Mucosa of descending colon (tissue), 3 donors: ENCODE measurements at regions not wholly inside any gene's neighbourhood (a gene's known extent, or its start where the extent isn't known, plus 50 kb on each side); places are given as distances from the start of the nearest gene placed in this dataset.
A peak's percentile ranks its signal among the peaks of the same experiment; 100 is the strongest.

Experiments
- ATAC-seq: fragments of 200-7000 bp; cut with Tn5 transposase; one replicate; pipeline ENCODE4 v1.9.1; 2020; ENCODE audit warnings: mild to moderate bottlenecking, moderate library complexity
- DNase-seq, 3 donors: peaks; one replicate each; pipeline ENCODE4 v3.0.0-alpha.2; 2020
- H3K36me3 ChIP-seq: fragments of 200-600 bp; one replicate; pipeline ENCODE4 v1.8.0; 2021; ENCODE audit warnings: low read depth, mild to moderate bottlenecking
- H3K4me1 ChIP-seq: fragments of 200-600 bp; one replicate; pipeline ENCODE4 v1.8.0; 2021; ENCODE audit warnings: low read depth, mild to moderate bottlenecking
- H3K4me3 ChIP-seq: fragments of 200-600 bp; one replicate; pipeline ENCODE4 v1.8.0; 2021; ENCODE audit warnings: mild to moderate bottlenecking
- H3K9me3 ChIP-seq: fragments of 200-600 bp; one replicate; pipeline ENCODE4 v1.8.0; 2021; ENCODE audit warnings: mild to moderate bottlenecking
- CTCF ChIP-seq: fragments of 200-600 bp; IDR thresholded peaks from one replicate; pipeline ENCODE4 v1.8.0; 2022; ENCODE audit warnings: antibody characterized with exemption, mild to moderate bottlenecking
- intact Hi-C, 2 donors: fragments of 100-400 bp; cut with DNase I in 1 of 2; cut with micrococcal nuclease in 1 of 2; formaldehyde crosslinking; loops; one replicate each; pipeline versions ENCODE4 v1.11.0 to v1.11.1; 2022; cut with DNase I, micrococcal nuclease
- donor health status: DM: no; HTN: no; CAD: no; lungs with moderate emphysema.
- donor health status: DM: no; HTN: no; CAD: no.
- donor health status: DM: no; HTN: yes; CAD: no.

GRCh38 chr7:119969054-119969453, 303.9 kb upstream of the KCND2 start:
- DNase-seq = no peak
- Histone ChIP-seq H3K4me3 (no peak overlapping the region), H3K9me3 (no peaks in the 10 kb centered on the region), H3K36me3 (no peaks in the 10 kb centered on the region), H3K4me1 (no peaks in the 10 kb centered on the region)
- ATAC-seq = no peak
- TF ChIP-seq CTCF = no peak
- intact Hi-C loops = no loop called here

GRCh38 chr7:119969763-119970162, 303.2 kb upstream of the KCND2 start:
- no peak overlapping the region for H3K4me3 ChIP-seq
- no peak for TF ChIP-seq CTCF
- ATAC-seq = no peak

GRCh38 chr7:119974972-119975371, 298.0 kb upstream of the KCND2 start:
- no peak for TF ChIP-seq CTCF
- Histone ChIP-seq H3K4me3 (no peak overlapping the region), H3K36me3 (no peaks in the 10 kb centered on the region), H3K9me3 (no peaks in the 10 kb centered on the region), H3K4me1 (no peaks in the 10 kb centered on the region)
- ATAC-seq = no peak
- no peak for DNase-seq
- intact Hi-C loops = no loop called here

More at GRCh38 chr7:119969763-119970162, 303.2 kb upstream of the KCND2 start:
- DNase-seq = no peak
- Histone ChIP-seq H3K4me1 (no peaks in the 10 kb centered on the region), H3K9me3 (no peaks in the 10 kb centered on the region), H3K36me3 (no peaks in the 10 kb centered on the region)
- intact Hi-C loops = no loop called here

DNA sequence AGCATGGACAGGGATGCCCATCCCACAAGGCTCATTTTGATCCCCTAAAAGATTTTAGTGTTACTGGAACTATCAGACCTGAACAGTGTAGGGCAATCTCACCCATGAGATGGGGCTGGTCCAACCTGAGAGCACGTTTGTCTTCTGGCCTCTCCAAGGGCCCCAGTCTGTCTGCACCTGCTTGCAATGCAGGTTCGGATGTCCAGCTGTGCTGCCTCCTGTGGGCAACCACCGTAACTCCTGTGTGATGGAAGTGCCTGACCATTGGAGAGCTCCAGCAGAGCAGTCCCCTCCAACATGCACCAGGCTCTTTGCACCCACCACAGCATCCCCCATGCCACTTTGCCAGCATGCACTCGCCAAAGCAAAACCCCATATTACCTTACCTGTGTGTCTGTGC, 290.1 kb upstream of the KCND2 start:
- intact Hi-C loops = no loop called here
- no peak for TF ChIP-seq CTCF

DNA sequence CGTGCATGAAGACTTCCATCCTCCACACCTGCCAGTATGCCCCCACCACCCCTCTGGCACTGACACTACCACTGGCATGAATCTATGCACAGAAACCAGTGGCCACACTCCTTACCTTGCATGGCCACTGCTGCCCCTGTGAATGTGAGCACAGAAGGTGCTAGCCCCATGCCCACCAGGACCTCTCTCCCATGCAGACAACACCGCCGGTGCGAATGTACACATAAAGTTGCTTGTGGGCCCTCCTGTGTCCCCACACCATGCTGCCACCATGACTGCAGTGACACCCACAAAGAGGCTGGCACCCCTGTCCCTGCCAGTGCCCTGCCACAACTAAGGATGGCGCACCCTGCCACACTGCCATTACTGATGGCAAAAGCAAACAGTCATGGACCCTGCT, 289.5 kb upstream of the KCND2 start:
- intact Hi-C loops = no loop called here
- no peak for ATAC-seq
- TF ChIP-seq CTCF = no peak

More for the DNA sequence above, 290.1 kb upstream of the KCND2 start:
- DNase-seq (no peak), ATAC-seq (no peak)
- Histone ChIP-seq H3K4me1 (no peaks in the 10 kb centered on the region), H3K36me3 (no peaks in the 10 kb centered on the region), H3K4me3 (no peak overlapping the region), H3K9me3 (no peaks in the 10 kb centered on the region)

GRCh38 chr7:119984247-119984646, 288.7 kb upstream of the KCND2 start:
- DNase-seq (no peak), ATAC-seq (no peak)
- intact Hi-C loops = no loop called here
- no peak overlapping the region for H3K4me3 ChIP-seq
- H3K36me3 ChIP-seq = no peaks in the 10 kb centered on the region
- H3K4me1 ChIP-seq = no peaks in the 10 kb centered on the region
- no peaks in the 10 kb centered on the region for H3K9me3 ChIP-seq
- no peak for TF ChIP-seq CTCF

More for the DNA sequence above, 289.5 kb upstream of the KCND2 start:
- H3K4me3 ChIP-seq = no peak overlapping the region
- no peaks in the 10 kb centered on the region for H3K9me3 ChIP-seq
- H3K4me1 ChIP-seq = no peaks in the 10 kb centered on the region
- H3K36me3 ChIP-seq = no peaks in the 10 kb centered on the region
- peak in 1 of 3 donors; percentile 34 for DNase-seq
